Epithelial cell of proximal tubule (primary cell): ENCODE measurements at regions not wholly inside any gene's neighbourhood (a gene's known extent, or its start where the extent isn't known, plus 50 kb on each side); places are given as distances from the start of the nearest gene placed in this dataset.

Experiments used
- DNase-seq: peaks from one replicate; pipeline ENCODE4 v3.0.0-alpha.2; 2011; ENCODE audit warnings: low read depth
- H3K4me3 ChIP-seq: 2 replicates; pipeline ENCODE4 v1.5.1; 2011; ENCODE audit warnings: low read depth, mild to moderate bottlenecking, low read length
- CTCF ChIP-seq: conservative IDR thresholded peaks from 2 replicates; pipeline ENCODE4 v1.5.1; 2012; ENCODE audit warnings: low read depth, mild to moderate bottlenecking, low read length

DNA sequence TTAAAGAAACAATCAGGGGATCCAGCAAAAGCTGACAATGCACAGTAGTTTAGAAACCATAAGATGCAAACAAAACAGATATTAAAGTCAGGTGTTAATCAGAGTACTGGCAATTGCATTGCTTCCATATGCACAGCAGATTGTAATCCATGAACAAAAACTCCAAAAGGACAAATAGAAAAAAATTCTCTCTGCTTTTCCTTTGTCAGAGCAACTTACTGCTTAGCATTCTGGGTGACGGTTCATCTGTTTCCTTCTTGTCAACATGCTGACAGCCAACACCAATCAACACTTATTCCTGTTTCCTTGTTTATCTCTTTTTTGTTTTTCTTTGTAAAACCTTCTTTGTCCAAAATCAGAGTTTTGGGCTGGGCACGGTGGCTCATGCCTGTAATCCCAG is 473.1 kb downstream of the XIRP2 start:
- no peak overlapping the region for H3K4me3 ChIP-seq
- TF ChIP-seq CTCF, result no peak
- no peak for DNase-seq

- H3K4me3 ChIP-seq, result no peak overlapping the region
- DNase-seq, result no peak
- TF ChIP-seq CTCF, result no peak
Measured at GRCh38 chr2:167355821-167356220, 467.5 kb downstream of the XIRP2 start.

GRCh38 chr2:167353605-167354280 is 465.5 kb downstream of the XIRP2 start:
- no peak overlapping the region for H3K4me3 ChIP-seq
- TF ChIP-seq CTCF, result no peak
- no peak for DNase-seq

GRCh38 chr2:167345559-167345958 is 457.3 kb downstream of the XIRP2 start:
- TF ChIP-seq CTCF, result no peak
- DNase-seq, result peak; percentile 66
- no peak overlapping the region for H3K4me3 ChIP-seq

DNA sequence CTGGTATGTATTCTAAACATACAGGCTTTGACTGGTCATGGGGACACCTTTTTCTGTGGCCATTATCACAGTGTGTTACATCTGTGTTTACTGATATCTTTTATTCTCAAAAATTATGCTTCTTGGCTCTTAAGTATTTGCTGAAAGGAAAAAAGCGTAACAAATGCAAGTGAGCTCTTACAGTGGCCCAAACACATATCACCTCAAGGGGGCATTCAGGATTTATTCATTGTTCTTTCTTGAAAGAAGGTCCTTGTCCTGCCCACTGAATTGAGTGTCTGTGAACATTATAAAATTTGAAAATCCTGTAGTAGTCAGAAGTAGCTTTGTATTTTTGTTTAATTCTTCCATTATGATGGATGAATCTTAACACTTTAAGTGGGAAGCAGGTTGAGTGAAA is 454.5 kb downstream of the XIRP2 start:
- no peak overlapping the region for H3K4me3 ChIP-seq
- DNase-seq, result no peak
- TF ChIP-seq CTCF, result peak; percentile 48

- H3K4me3 ChIP-seq, result no peak overlapping the region
- DNase-seq, result no peak
- TF ChIP-seq CTCF, result no peak
Measured at GRCh38 chr2:167340322-167340721, 452.0 kb downstream of the XIRP2 start.

DNA sequence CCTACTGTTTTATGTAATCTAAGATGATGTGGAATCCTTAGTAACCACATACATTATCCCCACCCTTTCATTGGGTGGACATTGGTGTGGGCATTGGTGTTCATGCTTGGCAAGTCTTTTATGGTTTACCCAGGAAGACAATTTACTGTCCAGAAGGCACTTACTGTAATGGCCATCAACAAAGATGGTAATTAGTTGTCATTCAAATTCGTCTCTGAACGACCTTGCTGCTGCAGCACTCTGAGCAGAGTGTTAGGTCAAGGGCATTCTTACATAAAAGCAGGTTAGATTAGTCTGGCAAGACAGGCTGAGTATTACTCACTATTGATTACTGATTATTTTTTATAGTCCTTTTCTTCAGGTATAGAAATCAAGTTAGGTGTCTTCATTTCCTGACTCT is 447.9 kb downstream of the XIRP2 start:
- TF ChIP-seq CTCF, result no peak
- DNase-seq, result no peak
- H3K4me3 ChIP-seq, result no peak overlapping the region
